Upper lobe of left lung (tissue), 4 donors: ENCODE measurements at regions not wholly inside any gene's neighbourhood (a gene's known extent, or its start where the extent isn't known, plus 50 kb on each side); places are given as distances from the start of the nearest gene placed in this dataset.

Source experiments
- CTCF ChIP-seq, 6 experiments: fragments of 450-650 bp in 4 of 6; fragments of 200-600 bp in 2 of 6; sonication (generic) in 2 of 6; IDR thresholded peaks; one replicate each; pipeline ENCODE4 v1.5.1; 2016 to 2019; ENCODE audit warnings: antibody characterized with exemption in 6 of 6
- EP300 ChIP-seq, 4 donors: sonication (generic); formaldehyde crosslinking; IDR thresholded peaks; one replicate each; pipeline ENCODE4 v1.5.1; 2017; ENCODE audit warnings: antibody characterized with exemption in 4 of 4, control low read depth in 2 of 4
- POLR2A ChIP-seq, 4 donors: fragments of 450-650 bp; IDR thresholded peaks; one replicate each; pipeline ENCODE4 v1.5.1; 2016 to 2017; ENCODE audit warnings: antibody characterized with exemption in 4 of 4, mild to moderate bottlenecking in 2 of 4
- POLR2AphosphoS5 ChIP-seq, 2 donors: sonication (generic); formaldehyde crosslinking; IDR thresholded peaks; one replicate each; pipeline ENCODE4 v1.5.1; 2017; ENCODE audit warnings: antibody characterized with exemption in 2 of 2

- TF ChIP-seq CTCF (IDR thresholded peaks at IDR 0.05) (no peak), EP300 (IDR thresholded peaks at IDR 0.05) (no peak), POLR2A (IDR thresholded peaks at IDR 0.05) (no peak), POLR2AphosphoS5 (IDR thresholded peaks at IDR 0.05) (no peak)
Observed at GRCh38 chr12:94717108-94717507, 66.8 kb upstream of the TMCC3 start.
